HEK293T (cell line): ENCODE measurements at regions not wholly inside any gene's neighbourhood (a gene's known extent, or its start where the extent isn't known, plus 50 kb on each side); places are given as distances from the start of the nearest gene placed in this dataset.

Source experiments
- CTCF ChIA-PET: fragments of 350-600 bp; formaldehyde crosslinking; extraction: SDS; loops from one replicate; lab custom pipeline; 2021; ENCODE audit warnings: antibody characterized with exemption, inconsistent platforms; lab: Yijun Ruan, JAX
- POLR2A ChIA-PET: fragments of 350-600 bp; formaldehyde crosslinking; extraction: SDS; loops from one replicate; lab custom pipeline; 2020; ENCODE audit warnings: antibody characterized with exemption, inconsistent platforms; lab: Yijun Ruan, JAX
- DNase-seq: peaks from one replicate; pipeline ENCODE4 v3.0.0; 2012; ENCODE audit warnings: mixed read lengths; ENCODE audit errors: extremely low spot score
- ARNT ChIP-seq: fragments of 450-650 bp; IDR thresholded peaks from 2 replicates; pipeline ENCODE4 v1.6.1; 2017; ENCODE audit warnings: mild to moderate bottlenecking
- BHLHE40 ChIP-seq: fragments of 450-650 bp; IDR thresholded peaks from 2 replicates; pipeline ENCODE4 v1.6.1; 2016; ENCODE audit warnings: mild to moderate bottlenecking, moderate library complexity, borderline replicate concordance
- CTBP1 ChIP-seq: fragments of 450-650 bp; IDR thresholded peaks from 2 replicates; pipeline ENCODE4 v1.6.1; 2016; ENCODE audit warnings: borderline replicate concordance
- ELF4 ChIP-seq: fragments of 450-650 bp; IDR thresholded peaks from 2 replicates; pipeline ENCODE4 v1.6.1; 2017; ENCODE audit warnings: antibody characterized with exemption
- FOXA1 ChIP-seq: fragments of 450-650 bp; IDR thresholded peaks from 2 replicates; pipeline ENCODE4 v1.6.1; 2016; ENCODE audit warnings: mild to moderate bottlenecking
- FOXK2 ChIP-seq: fragments of 450-650 bp; IDR thresholded peaks from 2 replicates; pipeline ENCODE4 v1.6.1; 2016; ENCODE audit warnings: mild to moderate bottlenecking
- FOXM1 ChIP-seq: fragments of 450-650 bp; IDR thresholded peaks from 2 replicates; pipeline ENCODE4 v1.6.1; 2017; ENCODE audit warnings: mild to moderate bottlenecking, borderline replicate concordance
- HDGF ChIP-seq: fragments of 450-650 bp; IDR thresholded peaks from 2 replicates; pipeline ENCODE4 v1.6.1; 2017; ENCODE audit warnings: antibody characterized with exemption, borderline replicate concordance
- L3MBTL2 ChIP-seq: fragments of 450-650 bp; conservative IDR thresholded peaks from 2 replicates; pipeline ENCODE4 v1.6.1; 2016; ENCODE audit warnings: mild to moderate bottlenecking
- LEF1 ChIP-seq: fragments of 450-650 bp; IDR thresholded peaks from 2 replicates; pipeline ENCODE4 v1.6.1; 2017; ENCODE audit warnings: mild to moderate bottlenecking, borderline replicate concordance
- NFRKB ChIP-seq: fragments of 450-650 bp; IDR thresholded peaks from 2 replicates; pipeline ENCODE4 v1.6.1; 2016; ENCODE audit warnings: mild to moderate bottlenecking, moderate library complexity
- PKNOX1 ChIP-seq: fragments of 450-650 bp; IDR thresholded peaks from 2 replicates; pipeline ENCODE4 v1.6.1; 2016
- SP1 ChIP-seq: fragments of 450-650 bp; IDR thresholded peaks from 2 replicates; pipeline ENCODE4 v1.6.1; 2017
- SUZ12 ChIP-seq: fragments of 450-650 bp; IDR thresholded peaks from 2 replicates; pipeline ENCODE4 v1.6.1; 2016; ENCODE audit warnings: mild to moderate bottlenecking
- TARDBP ChIP-seq: fragments of 450-650 bp; IDR thresholded peaks from 2 replicates; pipeline ENCODE4 v1.6.1; 2016
- ZNF384 ChIP-seq: fragments of 450-650 bp; IDR thresholded peaks from 2 replicates; pipeline ENCODE4 v1.6.1; 2016

GRCh38 chr3:89586256-89586655 lies 478.8 kb downstream of the EPHA3 start:
- CTCF ChIA-PET, result interaction anchor here (0.6 kb wide), 1 partner anchor 457 kb away, joined by 4 read pairs; no protein-coding TSS in a partner anchor
- no peak for DNase-seq
- POLR2A ChIA-PET, result no interaction called here
- TF ChIP-seq HDGF, result no peak
- no peak for TF ChIP-seq NFRKB
- TF ChIP-seq LEF1, result no peak
- TF ChIP-seq FOXA1, result no peak
- TF ChIP-seq PKNOX1, result no peak
- TF ChIP-seq ZNF384, result no peak
- TF ChIP-seq ELF4, result no peak
- no peak for TF ChIP-seq BHLHE40
- TF ChIP-seq ARNT, result no peak
- no peak for TF ChIP-seq FOXM1
- TF ChIP-seq CTBP1, result no peak
- TF ChIP-seq SUZ12, result no peak
- no peak for TF ChIP-seq TARDBP
- TF ChIP-seq FOXK2, result no peak

- ChIA-PET CTCF (interaction anchor here (0.6 kb wide), 1 partner anchor 457 kb away, joined by 4 read pairs; no protein-coding TSS in a partner anchor), POLR2A (no interaction called here)
- TF ChIP-seq L3MBTL2 (no peak), BHLHE40 (no peak), NFRKB (no peak), SP1 (no peak), SUZ12 (no peak), TARDBP (no peak), HDGF (no peak), ARNT (no peak), CTBP1 (no peak), FOXK2 (no peak)
- DNase-seq, result no peak
Measured at GRCh38 chr3:89586676-89587075, 479.3 kb downstream of the EPHA3 start.

GRCh38 chr3:89606151-89606550 lies 498.7 kb downstream of the EPHA3 start:
- POLR2A ChIA-PET, result no interaction called here
- TF ChIP-seq PKNOX1, result no peak
- TF ChIP-seq FOXM1, result no peak
- TF ChIP-seq SP1, result no peak
- no peak for TF ChIP-seq FOXA1
- no peak for TF ChIP-seq LEF1
- TF ChIP-seq NFRKB, result no peak
- TF ChIP-seq CTBP1, result no peak
- TF ChIP-seq BHLHE40, result no peak
- TF ChIP-seq TARDBP, result no peak
- CTCF ChIA-PET, result no interaction called here
- DNase-seq, result no peak

- no peak for DNase-seq
- ChIA-PET CTCF (no interaction called here), POLR2A (no interaction called here)
- TF ChIP-seq FOXM1 (no peak), TARDBP (no peak), L3MBTL2 (no peak), NFRKB (no peak), ELF4 (no peak), CTBP1 (no peak)
Measured at GRCh38 chr3:89612027-89612426, 504.6 kb downstream of the EPHA3 start.

- no peak for TF ChIP-seq HDGF
- TF ChIP-seq L3MBTL2, result no peak
- TF ChIP-seq CTBP1, result no peak
- TF ChIP-seq LEF1, result no peak
- TF ChIP-seq FOXA1, result no peak
- no peak for TF ChIP-seq NFRKB
- no peak for TF ChIP-seq ELF4
- no peak for TF ChIP-seq SP1
- TF ChIP-seq SUZ12, result no peak
- TF ChIP-seq ZNF384, result no peak
- TF ChIP-seq ARNT, result no peak
- TF ChIP-seq FOXK2, result no peak
- no peak for TF ChIP-seq TARDBP
- no peak for TF ChIP-seq BHLHE40
- TF ChIP-seq FOXM1, result no peak
- TF ChIP-seq PKNOX1, result no peak
- no peak for DNase-seq
- ChIA-PET POLR2A (no interaction called here), CTCF (no interaction called here)
Measured at GRCh38 chr3:89613241-89613640, 505.8 kb downstream of the EPHA3 start.

- ChIA-PET CTCF (no interaction called here), POLR2A (no interaction called here)
- TF ChIP-seq LEF1 (no peak), HDGF (no peak), ZNF384 (no peak), FOXA1 (no peak), SP1 (no peak), ARNT (no peak), NFRKB (no peak)
- DNase-seq, result no peak
Measured at GRCh38 chr3:89617706-89618105, 510.3 kb downstream of the EPHA3 start.

GRCh38 chr3:89619263-89619662 lies 511.8 kb downstream of the EPHA3 start:
- POLR2A ChIA-PET, result no interaction called here
- CTCF ChIA-PET, result no interaction called here
- no peak for DNase-seq
- no peak for TF ChIP-seq ELF4
- TF ChIP-seq SP1, result no peak
- TF ChIP-seq HDGF, result no peak
- no peak for TF ChIP-seq NFRKB
- TF ChIP-seq FOXA1, result no peak
